ENCODE measurements at regions not wholly inside any gene's neighbourhood (a gene's known extent, or its start where the extent isn't known, plus 50 kb on each side); places are given as distances from the start of the nearest gene placed in this dataset.
A peak's percentile ranks its signal among the peaks of the same experiment; 100 is the strongest.

DNA sequence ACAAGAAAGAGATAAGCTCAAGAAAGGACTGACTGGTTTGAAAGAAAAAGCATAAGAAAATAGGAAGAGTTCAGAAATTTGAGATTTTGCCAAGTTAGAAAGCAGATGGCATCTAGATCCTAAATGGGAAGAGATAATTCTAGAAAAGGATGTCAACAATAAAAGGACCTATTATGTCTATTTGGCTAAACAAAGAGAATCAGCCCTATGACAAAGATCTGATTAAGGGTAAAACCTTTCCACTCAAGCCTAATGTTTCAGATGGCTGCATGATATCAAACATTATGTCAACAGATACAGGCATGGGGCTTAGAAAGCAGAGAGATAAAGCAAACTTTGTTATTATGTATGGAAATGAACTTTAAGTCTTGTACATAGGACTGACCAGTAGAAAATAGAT lies 465.0 kb upstream of the TRIB2 start:
- in situ Hi-C loops (cut with HindIII; ENCODE audit: low sequenced_read_pairs) = no loop called here
- no peak for DNase-seq (ENCODE audit: low spot score)

DNA sequence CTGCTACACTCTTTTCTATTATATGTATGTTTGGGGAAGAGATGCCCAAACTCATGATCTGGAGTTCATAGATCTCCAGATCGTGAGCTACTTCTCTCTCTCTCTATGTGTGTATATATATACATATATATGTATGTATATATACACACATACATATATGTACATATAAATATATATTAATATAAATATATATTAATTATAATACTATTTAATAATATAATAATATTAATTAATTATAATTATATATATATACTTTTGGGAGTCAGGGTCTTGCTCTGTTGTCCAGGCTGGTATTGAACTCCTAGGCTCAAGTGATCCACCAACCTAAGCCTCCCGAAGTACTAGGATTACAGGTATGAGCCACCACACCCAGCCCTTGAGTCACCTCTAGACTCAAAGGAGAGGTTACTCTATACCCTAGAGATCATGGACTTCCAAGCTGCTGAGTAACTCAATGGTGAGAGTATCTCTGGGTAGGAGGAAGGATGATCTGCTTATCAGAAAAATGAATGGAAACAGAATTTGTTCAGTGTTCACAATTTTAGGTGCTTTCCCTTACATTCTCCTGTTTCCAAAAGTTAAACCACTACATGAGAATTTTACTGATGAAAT lies 463.5 kb upstream of the TRIB2 start:
- in situ Hi-C loops (cut with HindIII; ENCODE audit: low sequenced_read_pairs) = no loop called here

GRCh38 chr2:12254280-12254860 lies 462.4 kb upstream of the TRIB2 start:
- no peak for DNase-seq (ENCODE audit: low spot score)
- in situ Hi-C loops (cut with HindIII; ENCODE audit: low sequenced_read_pairs) = no loop called here

More for the DNA sequence above, 463.5 kb upstream of the TRIB2 start:
- DNase-seq (ENCODE audit: low spot score) = no peak

- in situ Hi-C loops (cut with HindIII; ENCODE audit: low sequenced_read_pairs) = no loop called here
These were observed 460.5 kb upstream of the TRIB2 start for GRCh38 chr2:12256206-12256605.

DNA sequence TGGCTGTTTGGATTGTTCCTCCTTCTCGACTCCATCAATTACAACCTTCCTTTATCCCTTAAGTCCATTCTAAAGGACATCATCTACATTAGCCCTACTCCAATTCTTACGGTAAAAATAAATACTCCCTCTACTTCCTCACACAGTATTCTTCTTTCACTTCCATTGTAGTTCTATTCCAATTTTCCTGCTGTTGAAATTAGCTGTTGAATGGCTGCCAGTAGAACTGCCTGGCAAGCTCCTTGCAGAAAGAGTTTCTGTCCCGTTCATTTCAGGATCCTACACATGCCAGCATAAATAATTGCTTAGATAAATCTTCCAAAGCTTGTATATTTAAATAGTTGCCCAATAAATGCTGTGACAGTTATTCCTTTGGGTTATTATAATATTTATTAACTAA lies 459.3 kb upstream of the TRIB2 start:
- peak; percentile 12 for DNase-seq (ENCODE audit: low spot score)
- in situ Hi-C loops (cut with HindIII; ENCODE audit: low sequenced_read_pairs) = no loop called here

More at GRCh38 chr2:12256206-12256605, 460.5 kb upstream of the TRIB2 start:
- no peak for DNase-seq (ENCODE audit: low spot score)

DNA sequence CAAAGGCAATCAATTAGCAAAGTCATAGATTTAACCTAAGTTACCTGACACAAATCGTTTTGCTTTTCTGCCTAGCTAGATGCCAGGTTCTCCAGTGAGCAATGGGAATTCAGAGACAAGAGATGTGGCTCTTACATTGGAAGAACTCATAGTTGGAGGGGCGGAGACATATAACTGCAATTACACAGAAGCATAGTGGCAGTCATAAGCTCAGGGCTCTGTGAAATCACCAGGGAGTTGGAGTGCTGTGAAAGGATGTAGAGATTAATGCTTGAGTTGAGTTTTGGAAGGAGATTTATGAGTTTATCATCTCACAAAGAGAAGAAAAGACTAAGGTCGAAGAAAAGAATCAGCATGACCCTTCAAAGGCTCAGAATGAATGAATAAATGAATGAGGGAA lies 457.2 kb upstream of the TRIB2 start:
- no peak for DNase-seq (ENCODE audit: low spot score)
- in situ Hi-C loops (cut with HindIII; ENCODE audit: low sequenced_read_pairs) = no loop called here

- peak; percentile 25 for DNase-seq (ENCODE audit: low spot score)
- in situ Hi-C loops (cut with HindIII; ENCODE audit: low sequenced_read_pairs) = no loop called here
These were observed 454.6 kb upstream of the TRIB2 start for GRCh38 chr2:12261986-12262680.

- in situ Hi-C loops (cut with HindIII; ENCODE audit: low sequenced_read_pairs) = no loop called here
- DNase-seq (ENCODE audit: low spot score) = peak; percentile 87
These were observed 453.9 kb upstream of the TRIB2 start for GRCh38 chr2:12262681-12263436.

DNA sequence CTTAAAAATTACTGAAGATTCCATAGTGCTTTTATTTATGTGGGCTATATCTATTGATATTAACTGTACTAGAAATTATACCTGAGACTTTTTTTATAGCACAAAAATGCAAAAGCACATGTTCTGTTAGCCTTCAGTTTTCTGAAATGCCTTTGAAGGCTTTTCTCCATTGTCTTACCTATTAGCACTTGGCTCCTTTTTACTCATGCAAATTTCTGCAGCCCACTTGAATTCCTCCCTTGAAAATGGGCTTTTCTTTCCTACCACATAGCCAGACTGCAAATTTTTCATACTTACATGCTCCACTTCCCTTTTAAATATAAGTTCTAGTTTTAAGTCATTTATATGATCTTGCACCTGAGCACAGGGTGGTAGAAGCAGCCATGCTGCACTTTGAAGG lies 453.0 kb upstream of the TRIB2 start:
- in situ Hi-C loops (cut with HindIII; ENCODE audit: low sequenced_read_pairs) = no loop called here
- no peak for DNase-seq (ENCODE audit: low spot score)

GRCh38 chr2:12264146-12264545 lies 452.6 kb upstream of the TRIB2 start:
- in situ Hi-C loops (cut with HindIII; ENCODE audit: low sequenced_read_pairs) = no loop called here
- no peak for DNase-seq (ENCODE audit: low spot score)

GRCh38 chr2:12265646-12266045 lies 451.1 kb upstream of the TRIB2 start:
- in situ Hi-C loops (cut with HindIII; ENCODE audit: low sequenced_read_pairs) = no loop called here
- DNase-seq (ENCODE audit: low spot score) = no peak

GRCh38 chr2:12267042-12267441 lies 449.7 kb upstream of the TRIB2 start:
- in situ Hi-C loops (cut with HindIII; ENCODE audit: low sequenced_read_pairs) = no loop called here
- DNase-seq (ENCODE audit: low spot score) = no peak

GRCh38 chr2:12269041-12269972 lies 447.4 kb upstream of the TRIB2 start:
- no peak for DNase-seq (ENCODE audit: low spot score)

GRCh38 chr2:12270876-12271588 lies 445.7 kb upstream of the TRIB2 start:
- in situ Hi-C loops (cut with HindIII; ENCODE audit: low sequenced_read_pairs) = no loop called here

More at GRCh38 chr2:12269041-12269972, 447.4 kb upstream of the TRIB2 start:
- in situ Hi-C loops (cut with HindIII; ENCODE audit: low sequenced_read_pairs) = no loop called here

DNA sequence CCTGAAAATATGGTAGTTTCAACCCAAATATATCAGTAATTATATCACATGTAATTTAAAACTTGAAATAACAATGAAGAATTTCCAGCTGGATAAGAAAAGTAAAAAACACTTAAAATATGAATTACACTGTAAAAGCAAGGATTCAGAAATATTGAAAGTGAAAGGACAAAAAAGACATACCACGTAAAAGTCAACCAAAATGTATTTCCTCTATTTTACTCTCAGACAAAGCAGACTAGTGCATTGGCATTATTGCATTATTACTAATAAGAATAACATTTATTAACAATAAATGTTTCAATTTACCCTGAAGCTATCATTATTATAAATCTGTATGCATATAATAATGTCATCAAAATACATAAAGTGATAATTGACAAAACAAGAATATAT lies 445.1 kb upstream of the TRIB2 start:
- in situ Hi-C loops (cut with HindIII; ENCODE audit: low sequenced_read_pairs) = no loop called here
- DNase-seq (ENCODE audit: low spot score) = no peak

More at GRCh38 chr2:12270876-12271588, 445.7 kb upstream of the TRIB2 start:
- no peak for DNase-seq (ENCODE audit: low spot score)

DNA sequence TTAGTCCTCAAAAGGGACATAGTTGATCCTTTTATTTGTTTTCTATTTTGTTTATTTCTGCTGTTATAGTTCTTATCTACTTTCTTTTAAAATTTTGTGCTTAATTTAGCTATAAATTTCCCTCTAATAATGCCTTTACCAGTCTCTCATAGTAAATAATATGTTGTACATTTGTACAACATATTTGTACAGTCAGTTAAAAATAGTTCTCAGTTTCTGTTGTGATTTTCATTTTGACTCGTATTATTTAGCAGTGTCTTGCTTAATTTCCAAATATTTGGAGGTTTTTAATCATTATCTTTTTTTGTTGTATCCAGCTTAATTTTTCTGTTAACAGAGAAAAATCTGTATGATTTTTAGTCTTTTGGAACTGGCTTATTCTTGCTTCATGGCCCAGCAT lies 443.6 kb upstream of the TRIB2 start:
- no peak for DNase-seq (ENCODE audit: low spot score)
- in situ Hi-C loops (cut with HindIII; ENCODE audit: low sequenced_read_pairs) = no loop called here

DNA sequence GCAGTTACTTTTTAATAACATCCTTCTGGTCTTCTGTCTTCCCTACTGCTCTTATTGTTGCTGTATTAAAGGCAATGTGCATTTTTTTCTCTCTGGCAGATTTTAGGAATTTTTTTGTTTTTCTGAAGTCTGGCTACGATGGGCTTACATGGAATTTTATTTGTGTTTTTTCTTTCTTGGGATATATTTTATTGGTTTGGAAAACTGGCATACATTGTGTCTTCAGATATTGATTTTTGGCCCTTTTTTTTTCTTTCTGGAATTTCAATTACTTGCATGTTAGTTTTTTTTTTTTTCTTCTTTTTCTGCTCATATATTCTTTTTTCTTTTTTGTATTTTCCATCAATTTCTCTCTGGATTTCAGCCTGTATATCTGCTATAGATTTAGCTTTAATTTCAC lies 442.1 kb upstream of the TRIB2 start:
- in situ Hi-C loops (cut with HindIII; ENCODE audit: low sequenced_read_pairs) = no loop called here
- DNase-seq (ENCODE audit: low spot score) = no peak

DNA sequence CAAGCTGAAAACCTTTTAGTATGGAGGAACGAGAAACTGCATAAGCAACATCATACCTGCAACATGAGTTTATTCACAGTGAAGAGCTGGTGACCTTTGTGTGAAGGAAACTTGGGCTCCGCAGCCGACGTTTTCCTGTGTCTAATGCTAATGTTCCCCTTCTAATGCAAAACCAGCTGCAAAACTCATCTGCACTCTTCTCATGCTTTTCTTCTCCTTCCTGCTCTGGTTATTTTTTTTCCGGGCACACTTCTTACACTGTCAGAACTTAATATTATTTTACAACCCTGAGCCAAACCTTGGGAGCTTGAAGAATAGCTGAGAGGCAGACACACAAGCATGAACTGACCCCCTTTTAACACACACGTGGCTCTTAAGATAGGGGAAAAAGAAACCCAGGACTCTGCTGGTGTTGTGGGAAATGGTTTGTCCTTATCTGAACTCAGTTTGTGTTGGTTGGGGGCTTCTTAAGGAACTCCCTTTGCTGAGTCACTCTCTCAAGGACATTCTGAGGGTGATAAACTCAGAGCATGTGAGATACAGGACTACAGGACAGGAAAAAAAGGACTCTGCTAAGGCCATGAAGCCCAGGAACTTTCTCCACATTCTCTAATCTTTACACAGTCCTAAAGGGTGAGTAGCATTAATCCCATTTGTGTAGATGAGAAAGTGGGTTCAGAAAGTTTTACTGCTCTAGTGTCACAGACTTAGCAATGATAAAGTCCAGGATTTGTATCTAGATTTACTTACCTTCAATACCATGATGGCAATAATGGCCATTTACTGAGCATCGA lies 439.3 kb upstream of the TRIB2 start:
- in situ Hi-C loops (cut with HindIII; ENCODE audit: low sequenced_read_pairs) = no loop called here
- no peak for DNase-seq (ENCODE audit: low spot score)

All from G401 (cell line).